SK-N-SH (cell line): ENCODE measurements at regions not wholly inside any gene's neighbourhood (a gene's known extent, or its start where the extent isn't known, plus 50 kb on each side); places are given as distances from the start of the nearest gene placed in this dataset.

Source experiments
- CTCF ChIA-PET: fragments of 300-600, 350-600 bp; formaldehyde crosslinking; extraction: SDS; loops from one replicate; lab custom pipeline; 2021; lab: Yijun Ruan, JAX
- POLR2A ChIA-PET: fragments of 350-600 bp; sonication (Branson Sonifier 250); formaldehyde crosslinking; extraction: SDS; loops from one replicate; lab custom pipeline; 2020; ENCODE audit warnings: antibody characterized with exemption, inconsistent platforms; lab: Yijun Ruan, JAX
- DNase-seq: peaks from one replicate; pipeline ENCODE4 v3.0.0; 2012
- H2AFZ ChIP-seq: fragments of 200-600 bp; sonication (generic); 2 replicates; pipeline ENCODE4 v1.8.1; 2016; ENCODE audit warnings: antibody characterized with exemption, mild to moderate bottlenecking, low read depth
- H3F3A ChIP-seq: fragments of 200-600 bp; sonication (generic); replicated peaks from 2 replicates; pipeline ENCODE3; 2016; ENCODE audit warnings: antibody characterized with exemption, mild to moderate bottlenecking; ENCODE audit not compliant: insufficient read depth
- H3K27ac ChIP-seq, 2 experiments: fragments of 200-500 bp in 1 of 2; fragments of 200-600 bp in 1 of 2; sonication (Bioruptor generic) in 1 of 2; sonication (generic), shearing (Covaris generic) in 1 of 2; 2 replicates each; pipeline versions ENCODE4 v1.5.1 to v1.6.1; 2014 to 2016; ENCODE audit warnings: low read depth in 2 of 2, inconsistent platforms in 1 of 2, low read length in 1 of 2, mild to moderate bottlenecking in 1 of 2, mixed read lengths in 1 of 2
- H3K27me3 ChIP-seq: fragments of 200-600 bp; sonication (generic), shearing (Covaris generic); 2 replicates; pipeline ENCODE4 v1.6.1; 2016; ENCODE audit warnings: mixed run types; ENCODE audit not compliant: insufficient read depth
- H3K36me3 ChIP-seq, 2 experiments: fragments of 200-500 bp in 1 of 2; fragments of 200-600 bp in 1 of 2; sonication (Bioruptor generic) in 1 of 2; sonication (generic) in 1 of 2; replicated peaks in 1 of 2; 2 replicates each; pipeline versions ENCODE3 to v1.5.1; 2014 to 2016; ENCODE audit warnings: low read length in 1 of 2, mild to moderate bottlenecking in 1 of 2; ENCODE audit not compliant: insufficient read depth in 2 of 2, control insufficient read depth in 1 of 2
- H3K4me1 ChIP-seq, 2 experiments: fragments of 200-500 bp in 1 of 2; fragments of 200-600 bp in 1 of 2; sonication (Bioruptor generic) in 1 of 2; sonication (generic), shearing (Covaris generic) in 1 of 2; 2 replicates each; pipeline versions ENCODE4 v1.5.1 to v1.6.1; 2014 to 2016; ENCODE audit warnings: low read depth in 1 of 2, low read length in 1 of 2, mixed run types in 1 of 2; ENCODE audit not compliant: insufficient read depth in 2 of 2, control insufficient read depth in 1 of 2
- H3K4me2 ChIP-seq: fragments of 200-600 bp; sonication (generic), shearing (Covaris generic); 2 replicates; pipeline ENCODE4 v1.6.1; 2017; ENCODE audit warnings: mixed run types
- H3K4me3 ChIP-seq, 2 experiments: fragments of 200-500 bp in 1 of 2; fragments of 200-600 bp in 1 of 2; sonication (Bioruptor generic) in 1 of 2; sonication (generic), shearing (Covaris generic) in 1 of 2; 2 replicates each; pipeline versions ENCODE4 v1.5.1 to v1.8.1; 2014 to 2016; ENCODE audit warnings: low read depth in 2 of 2, inconsistent platforms in 1 of 2, low read length in 1 of 2, mild to moderate bottlenecking in 1 of 2, mixed read lengths in 1 of 2, moderate library complexity in 1 of 2
- H3K79me2 ChIP-seq: fragments of 200-600 bp; sonication (generic); 2 replicates; pipeline ENCODE4 v1.8.1; 2017; ENCODE audit warnings: mild to moderate bottlenecking; ENCODE audit not compliant: insufficient read depth
- H3K9ac ChIP-seq: fragments of 200-600 bp; sonication (generic); 2 replicates; pipeline ENCODE4 v1.6.1; 2017; ENCODE audit warnings: mixed run types
- H3K9me2 ChIP-seq: fragments of 200-600 bp; sonication (generic); 2 replicates; pipeline ENCODE4 v1.6.1; 2017; ENCODE audit warnings: mixed run types
- H3K9me3 ChIP-seq: fragments of 200-600 bp; sonication (generic); 2 replicates; pipeline ENCODE4 v1.6.1; 2017; ENCODE audit warnings: mixed run types, mild to moderate bottlenecking, moderate library complexity
- H4K20me1 ChIP-seq: fragments of 200-600 bp; sonication (generic); 2 replicates; pipeline ENCODE4 v1.6.1; 2017; ENCODE audit warnings: mild to moderate bottlenecking, mixed run types; ENCODE audit not compliant: insufficient read depth
- CHD2 ChIP-seq: fragments of 150-350 bp; IDR thresholded peaks from 2 replicates; pipeline ENCODE4 v1.6.1; 2018; ENCODE audit warnings: low read length; ENCODE audit not compliant: partially characterized antibody
- ELF1 ChIP-seq: IDR thresholded peaks from 2 replicates; pipeline ENCODE4 v1.4.0; 2012
- FOXJ3 ChIP-seq: sonication (generic); formaldehyde crosslinking; IDR thresholded peaks from 2 replicates; pipeline ENCODE4 v1.5.1; 2020; ENCODE audit warnings: mild to moderate bottlenecking, missing genetic modification reagents
- FOXM1 ChIP-seq: IDR thresholded peaks from 2 replicates; pipeline ENCODE4 v1.4.0; 2012; ENCODE audit warnings: low read depth, mild to moderate bottlenecking
- GABPA ChIP-seq: IDR thresholded peaks from 2 replicates; pipeline ENCODE4 v1.4.0; 2012; ENCODE audit warnings: low read depth, mild to moderate bottlenecking
- JUND ChIP-seq: IDR thresholded peaks from 2 replicates; pipeline ENCODE4 v1.4.0; 2012
- MXI1 ChIP-seq: IDR thresholded peaks from 2 replicates; pipeline ENCODE4 v1.6.1; 2012; ENCODE audit warnings: mild to moderate bottlenecking, low read depth, low read length, improper control_type of control experiment
- NFIC ChIP-seq: IDR thresholded peaks from 2 replicates; pipeline ENCODE4 v1.4.0; 2012; ENCODE audit warnings: borderline replicate concordance
- NRF1 ChIP-seq: IDR thresholded peaks from 2 replicates; pipeline ENCODE4 v1.6.1; 2012; ENCODE audit warnings: low read depth, mild to moderate bottlenecking, low read length
- RAD21 ChIP-seq: IDR thresholded peaks from 2 replicates; pipeline ENCODE4 v1.6.1; 2012; ENCODE audit warnings: mild to moderate bottlenecking, low read length
- RCOR1 ChIP-seq: fragments of 150-350 bp; IDR thresholded peaks from 2 replicates; pipeline ENCODE4 v1.6.1; 2017; ENCODE audit warnings: antibody characterized with exemption, low read length
- RFX5 ChIP-seq: IDR thresholded peaks from 2 replicates; pipeline ENCODE4 v1.6.1; 2012; ENCODE audit warnings: mild to moderate bottlenecking, improper control_type of control experiment, low read length
- SMC3 ChIP-seq: IDR thresholded peaks from 2 replicates; pipeline ENCODE4 v1.6.1; 2012; ENCODE audit warnings: low read depth, low read length, improper control_type of control experiment
- TAF1 ChIP-seq: IDR thresholded peaks from 2 replicates; pipeline ENCODE4 v1.6.1; 2012; ENCODE audit warnings: low read depth, mild to moderate bottlenecking, low read length, moderate library complexity, borderline replicate concordance
- TEAD4 ChIP-seq: IDR thresholded peaks from 2 replicates; pipeline ENCODE4 v1.4.0; 2012; ENCODE audit warnings: mild to moderate bottlenecking, borderline replicate concordance; ENCODE audit not compliant: insufficient read depth
- YY1 ChIP-seq: IDR thresholded peaks from 2 replicates; pipeline ENCODE4 v1.4.0; 2012; ENCODE audit warnings: low read depth, mild to moderate bottlenecking
- ZBTB33 ChIP-seq: IDR thresholded peaks from 2 replicates; pipeline ENCODE4 v1.4.0; 2012; ENCODE audit warnings: low read depth, borderline replicate concordance
- WGBS: methylation state at CpG from one replicate; pipeline ENCODE4 v1.1.6; 2017; ENCODE audit warnings: low lambda C conversion rate; 5-methylcytosine and 5-hydroxymethylcytosine counted together
- TF ChIP-seq, protein P1 (sequence below): fragments of 150-350 bp; IDR thresholded peaks from 2 replicates; pipeline ENCODE4 v1.6.1; 2016; ENCODE audit warnings: mild to moderate bottlenecking, low read depth, low read length
- TF ChIP-seq, protein P2 (sequence below): IDR thresholded peaks from 2 replicates; pipeline ENCODE4 v1.4.0; 2012; ENCODE audit warnings: low read depth, borderline replicate concordance

DNA sequence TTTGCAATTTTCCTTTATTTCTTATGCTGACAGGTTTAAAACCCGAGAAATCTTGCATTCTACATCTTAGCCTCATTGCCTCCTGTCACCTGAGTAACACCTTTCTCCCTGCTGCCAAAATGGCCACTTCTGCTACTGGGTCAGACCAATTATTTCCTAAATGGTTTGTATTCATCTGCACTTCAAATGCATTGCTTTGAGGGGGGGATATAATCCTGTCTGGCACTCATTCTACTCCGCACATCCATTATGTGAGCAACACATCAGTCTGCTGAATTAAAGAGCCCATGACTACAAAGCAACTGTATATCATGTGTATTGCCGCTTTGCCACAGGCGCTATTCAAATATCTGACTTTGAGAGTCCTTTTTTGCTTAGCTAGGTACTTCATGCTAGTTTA lies 141.6 kb upstream of the TSHZ2 start:
- TF ChIP-seq FOXM1 (no peak), YY1 (no peak)
- Histone ChIP-seq H3K36me3 (no peaks in the 10 kb centered on the region), H3K9me2 (no peaks in the 10 kb centered on the region), H4K20me1 (no peaks in the 10 kb centered on the region), H3K9ac (no peak overlapping the region), H3F3A (no peaks in the 10 kb centered on the region), H3K79me2 (no peaks in the 10 kb centered on the region), H3K4me2 (no peak overlapping the region), H3K4me1 (no peaks in the 10 kb centered on the region), H3K9me3 (no peaks in the 10 kb centered on the region), H3K27me3 (no peaks in the 10 kb centered on the region), H3K4me3 (no peak overlapping the region), H3K27ac (no peak overlapping the region), H2AFZ (no peak overlapping the region)
- no peak for DNase-seq
- 58% methylated on average over 4 of the region's 4 CpGs for WGBS
- ChIA-PET POLR2A (interaction anchor here (0.7 kb wide), 1 partner anchor 22 kb away, joined by 3 read pairs; no protein-coding TSS in a partner anchor), CTCF (no interaction called here)

DNA sequence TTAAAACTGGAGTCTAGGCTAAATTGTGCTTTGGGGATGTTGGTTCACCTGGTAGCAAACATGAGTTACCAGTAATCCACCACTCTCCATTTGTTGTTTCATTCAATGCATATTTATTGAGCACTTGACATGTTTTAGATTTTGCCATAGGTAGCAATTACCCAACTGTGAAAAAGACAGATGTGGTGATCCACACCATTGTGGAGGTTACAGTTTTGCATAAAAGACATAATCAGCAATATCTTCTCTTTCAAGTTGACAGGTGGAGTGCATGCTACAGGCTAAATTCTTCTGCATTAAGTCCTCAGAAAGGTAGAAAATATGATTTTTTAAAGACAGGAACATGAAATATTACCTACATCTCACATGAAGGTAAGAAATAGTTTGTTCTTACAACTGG lies 143.0 kb upstream of the TSHZ2 start:
- POLR2A ChIA-PET = interaction anchor here (0.6 kb wide), 2 partner anchors 466 to 664 kb away, joined by 3 read pairs; no protein-coding TSS in a partner anchor
- H3F3A ChIP-seq = no peaks in the 10 kb centered on the region

DNA sequence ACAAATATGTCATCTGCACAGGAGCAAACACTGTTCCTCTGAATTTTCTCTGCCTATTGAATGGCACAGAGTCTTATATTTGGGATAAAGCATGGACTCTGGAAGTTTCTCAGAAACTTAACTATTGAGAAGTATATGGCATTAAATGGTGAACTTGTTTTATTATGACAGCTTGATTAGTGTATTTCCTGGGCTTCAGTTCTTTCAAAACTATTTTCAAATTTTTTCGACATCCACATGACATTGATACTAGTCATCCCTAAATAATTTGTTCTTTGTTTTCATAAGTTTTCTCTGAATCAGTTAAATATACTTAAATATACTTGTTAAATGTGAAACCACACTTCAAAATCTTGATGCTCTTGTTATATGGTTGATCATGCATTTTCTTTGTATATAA lies 144.0 kb upstream of the TSHZ2 start:
- no peak for DNase-seq
- Histone ChIP-seq H3F3A (no peaks in the 10 kb centered on the region), H3K27ac (no peak overlapping the region), H3K79me2 (no peaks in the 10 kb centered on the region), H3K4me2 (no peak overlapping the region), H3K4me3 (no peak overlapping the region), H3K4me1 (no peaks in the 10 kb centered on the region), H4K20me1 (no peaks in the 10 kb centered on the region), H3K27me3 (no peaks in the 10 kb centered on the region), H3K9ac (no peak overlapping the region), H3K36me3 (no peaks in the 10 kb centered on the region), H2AFZ (no peak overlapping the region), H3K9me2 (no peaks in the 10 kb centered on the region), H3K9me3 (no peaks in the 10 kb centered on the region)
- TF ChIP-seq TEAD4 (no peak), FOXM1 (no peak), CHD2 (no peak), SMC3 (no peak), JUND (no peak), NRF1 (no peak), ZBTB33 (no peak), TAF1 (no peak), FOXJ3 (CRISPR knock-in tag) (no peak), RAD21 (no peak), ELF1 (no peak)
- ChIA-PET CTCF (no interaction called here), POLR2A (no interaction called here)
- 23% methylated on average over 1 of the region's 1 CpG for WGBS

More for the DNA sequence above, 143.0 kb upstream of the TSHZ2 start:
- H3K9me3 ChIP-seq = no peaks in the 10 kb centered on the region
- no peak overlapping the region for H3K4me2 ChIP-seq
- no peaks in the 10 kb centered on the region for H4K20me1 ChIP-seq
- no peaks in the 10 kb centered on the region for H3K4me1 ChIP-seq
- CTCF ChIA-PET = no interaction called here
- H3K79me2 ChIP-seq = no peaks in the 10 kb centered on the region
- H3K9me2 ChIP-seq = no peaks in the 10 kb centered on the region
- H2AFZ ChIP-seq = no peak overlapping the region
- TF ChIP-seq, protein P1, sequence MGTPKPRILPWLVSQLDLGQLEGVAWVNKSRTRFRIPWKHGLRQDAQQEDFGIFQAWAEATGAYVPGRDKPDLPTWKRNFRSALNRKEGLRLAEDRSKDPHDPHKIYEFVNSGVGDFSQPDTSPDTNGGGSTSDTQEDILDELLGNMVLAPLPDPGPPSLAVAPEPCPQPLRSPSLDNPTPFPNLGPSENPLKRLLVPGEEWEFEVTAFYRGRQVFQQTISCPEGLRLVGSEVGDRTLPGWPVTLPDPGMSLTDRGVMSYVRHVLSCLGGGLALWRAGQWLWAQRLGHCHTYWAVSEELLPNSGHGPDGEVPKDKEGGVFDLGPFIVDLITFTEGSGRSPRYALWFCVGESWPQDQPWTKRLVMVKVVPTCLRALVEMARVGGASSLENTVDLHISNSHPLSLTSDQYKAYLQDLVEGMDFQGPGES = no peak
- TF ChIP-seq GABPA (no peak), FOXM1 (no peak), ELF1 (no peak), SMC3 (no peak), NFIC (no peak), RFX5 (no peak), RCOR1 (no peak), NRF1 (no peak), MXI1 (no peak)
- TF ChIP-seq, protein P2, sequence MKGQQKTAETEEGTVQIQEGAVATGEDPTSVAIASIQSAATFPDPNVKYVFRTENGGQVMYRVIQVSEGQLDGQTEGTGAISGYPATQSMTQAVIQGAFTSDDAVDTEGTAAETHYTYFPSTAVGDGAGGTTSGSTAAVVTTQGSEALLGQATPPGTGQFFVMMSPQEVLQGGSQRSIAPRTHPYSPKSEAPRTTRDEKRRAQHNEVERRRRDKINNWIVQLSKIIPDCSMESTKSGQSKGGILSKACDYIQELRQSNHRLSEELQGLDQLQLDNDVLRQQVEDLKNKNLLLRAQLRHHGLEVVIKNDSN = no peak
- TF ChIP-seq, all 33 proteins: peak for 0
- H3K27me3 ChIP-seq = no peaks in the 10 kb centered on the region
- no peak overlapping the region for H3K9ac ChIP-seq
- H3K27ac ChIP-seq = no peak overlapping the region
- H3K4me3 ChIP-seq = no peak overlapping the region
- H3K36me3 ChIP-seq = no peaks in the 10 kb centered on the region
- DNase-seq = no peak
